Aorta (tissue), 5 donors: ENCODE measurements at regions not wholly inside any gene's neighbourhood (a gene's known extent, or its start where the extent isn't known, plus 50 kb on each side); places are given as distances from the start of the nearest gene placed in this dataset.
A peak's percentile ranks its signal among the peaks of the same experiment; 100 is the strongest.

Experiments
- ATAC-seq: fragments of 200-7000 bp; cut with Tn5 transposase; one replicate; pipeline ENCODE4 v1.9.1; 2022; ENCODE audit warnings: moderate library complexity; ENCODE audit not compliant: low FRiP score
- DNase-seq, 2 donors: peaks; one replicate each; pipeline ENCODE4 v3.0.0-alpha.2; 2020
- H3K27ac ChIP-seq, 2 donors: one replicate each; pipeline ENCODE4 v1.5.1; 2013; ENCODE audit warnings: low read length in 2 of 2, mild to moderate bottlenecking in 2 of 2, moderate library complexity in 2 of 2, control low read depth in 1 of 2, inconsistent platforms in 1 of 2, low read depth in 1 of 2
- H3K27me3 ChIP-seq, 2 donors: one replicate each; pipeline ENCODE4 v1.6.1; 2013; ENCODE audit warnings: control low read depth in 1 of 2, low read length in 1 of 2, mild to moderate bottlenecking in 1 of 2, moderate library complexity in 1 of 2; ENCODE audit not compliant: insufficient read depth in 2 of 2, control insufficient read depth in 1 of 2
- H3K36me3 ChIP-seq, 2 donors: one replicate each; pipeline ENCODE4 v1.6.1; 2013; ENCODE audit warnings: control low read depth in 1 of 2, low read length in 1 of 2, mild to moderate bottlenecking in 1 of 2; ENCODE audit not compliant: insufficient read depth in 2 of 2, control insufficient read depth in 1 of 2
- H3K4me1 ChIP-seq, 2 donors: one replicate each; pipeline ENCODE4 v1.6.1; 2013; ENCODE audit warnings: low read length in 2 of 2, control low read depth in 1 of 2, mild to moderate bottlenecking in 1 of 2, moderate library complexity in 1 of 2; ENCODE audit not compliant: insufficient read depth in 2 of 2, control insufficient read depth in 1 of 2
- H3K4me3 ChIP-seq, 2 donors: one replicate each; pipeline ENCODE4 v1.5.1; 2013; ENCODE audit warnings: low read length in 2 of 2, control low read depth in 1 of 2, mild to moderate bottlenecking in 1 of 2
- H3K9me3 ChIP-seq: one replicate; pipeline ENCODE4 v1.6.1; 2013; ENCODE audit warnings: mild to moderate bottlenecking, low read length; ENCODE audit not compliant: control insufficient read depth
- WGBS, 2 donors: extraction: QIAGEN DNeasy Blood & Tissue Kit; methylation state at CpG; one replicate each; pipeline ENCODE4 v1.1.7; 2013; 5-methylcytosine and 5-hydroxymethylcytosine counted together
- intact Hi-C, 2 donors: fragments of 100-400 bp; cut with DNase I; formaldehyde crosslinking; loops; one replicate each; pipeline versions ENCODE4 v1.14.2 to v1.15.0; 2022
- donor health status: healthy with polysubstance abuse.
- donor health status: Bipolar disorder and iron deficiency.
- donor health status: DM: no; HTN: no; CAD: no.
- donor health status: DM: no; HTN: no; CAD: no.
- donor health status: DM: yes; HTN: yes; CAD: no.

DNA sequence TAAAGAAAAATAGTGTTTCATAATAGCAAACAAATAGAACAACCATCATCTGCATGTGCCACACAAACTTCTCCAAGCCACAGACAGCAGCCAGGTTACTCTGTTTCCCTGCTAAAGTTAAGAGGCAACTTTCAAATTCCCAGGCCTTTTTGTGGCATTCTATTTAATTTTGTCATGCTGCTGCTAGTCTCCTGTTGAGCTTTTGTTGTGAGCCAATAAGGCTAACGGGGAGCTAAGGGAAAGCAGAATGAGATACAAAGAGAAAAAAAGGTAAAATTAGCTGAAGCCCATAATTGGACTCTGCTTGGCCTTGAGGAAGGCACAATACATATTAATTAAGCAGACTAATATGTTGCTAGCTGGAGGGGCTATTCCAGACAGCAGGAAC, 74.7 kb upstream of the GNAO1 start:
- no peaks in the 10 kb centered on the region for H3K9me3 ChIP-seq
- intact Hi-C loops, result no loop called here
- WGBS, 2 donors, result 49 to 57% methylated on average over 1 of the region's 1 CpG
- no peak for DNase-seq
- H3K4me1 ChIP-seq, result no peaks in the 10 kb centered on the region
- H3K36me3 ChIP-seq, result no peaks in the 10 kb centered on the region
- ATAC-seq, result no peak
- H3K4me3 ChIP-seq, result no peak overlapping the region
- no peak overlapping the region for H3K27ac ChIP-seq
- H3K27me3 ChIP-seq, result no peaks in the 10 kb centered on the region

DNA sequence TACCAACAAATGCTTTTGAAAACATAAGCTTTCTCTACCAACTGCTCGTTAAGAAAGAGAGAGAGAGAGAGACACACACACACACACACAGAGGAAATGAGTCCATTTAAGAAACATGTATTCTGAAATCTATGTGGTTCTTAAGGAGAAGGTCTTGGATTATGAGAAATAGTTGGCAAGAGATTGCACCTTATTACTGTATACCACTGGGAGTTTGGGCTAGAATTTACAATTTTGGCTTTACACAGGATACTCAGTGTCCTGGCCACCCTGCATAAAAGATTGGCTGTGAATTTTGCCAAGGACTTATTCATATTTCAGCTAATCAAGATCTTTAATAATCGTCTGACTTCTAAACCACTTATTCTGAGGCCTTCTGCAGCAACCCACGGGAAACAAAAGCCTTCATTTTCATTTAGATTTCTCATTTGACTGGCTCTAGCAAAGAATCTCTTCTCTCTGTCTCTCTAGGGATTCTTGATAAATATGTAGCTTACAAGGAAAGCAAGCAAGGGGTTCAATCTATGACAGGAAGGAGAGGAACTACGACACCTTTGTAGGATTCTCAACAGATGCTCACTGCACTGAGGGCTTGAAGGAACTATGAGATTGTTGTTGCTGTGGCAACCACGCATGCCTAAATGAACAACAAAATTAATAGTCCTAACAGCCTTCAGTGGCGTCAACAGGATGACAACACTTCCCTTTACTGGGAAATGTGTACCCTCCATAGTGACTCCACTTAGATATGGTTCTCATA, 75.3 kb upstream of the GNAO1 start:
- WGBS, 2 donors, result 55 to 59% methylated on average over 6 of the region's 6 CpGs
- intact Hi-C loops, result no loop called here
- peak; percentile 54 for ATAC-seq

DNA sequence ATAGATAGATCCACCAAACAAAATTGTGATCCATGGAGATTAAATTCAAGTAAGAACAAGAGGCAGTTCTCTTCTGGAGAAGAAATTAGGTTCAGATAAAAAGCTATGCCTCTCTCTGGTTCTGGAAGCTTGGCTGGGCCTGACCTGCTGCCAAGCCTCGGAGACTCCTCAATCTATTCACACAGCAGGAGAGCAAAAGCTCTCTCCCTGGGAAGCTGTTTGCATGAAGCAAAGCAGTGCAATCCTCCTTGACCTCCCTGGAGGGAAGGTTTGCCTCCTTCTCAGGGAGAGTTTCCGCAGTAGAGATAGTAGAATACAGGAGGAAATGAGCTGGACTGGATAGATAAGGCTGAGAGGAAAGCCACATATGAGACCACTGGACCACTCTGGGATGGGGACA, 78.1 kb upstream of the GNAO1 start:
- 49 to 55% methylated on average over 2 of the region's 2 CpGs for WGBS, 2 donors
- H3K27me3 ChIP-seq, result no peaks in the 10 kb centered on the region
- no peaks in the 10 kb centered on the region for H3K36me3 ChIP-seq
- no peaks in the 10 kb centered on the region for H3K9me3 ChIP-seq
- intact Hi-C loops, result no loop called here
- DNase-seq, result no peak
- no peaks in the 10 kb centered on the region for H3K4me1 ChIP-seq
- ATAC-seq, result no peak
- no peak overlapping the region for H3K27ac ChIP-seq
- no peak overlapping the region for H3K4me3 ChIP-seq

More for the DNA sequence above, 75.3 kb upstream of the GNAO1 start:
- Histone ChIP-seq H3K9me3 (no peaks in the 10 kb centered on the region), H3K36me3 (no peaks in the 10 kb centered on the region), H3K4me3 (no peak overlapping the region), H3K27me3 (no peaks in the 10 kb centered on the region), H3K4me1 (no peaks in the 10 kb centered on the region), H3K27ac (no peak overlapping the region)
- DNase-seq, result no peak

DNA sequence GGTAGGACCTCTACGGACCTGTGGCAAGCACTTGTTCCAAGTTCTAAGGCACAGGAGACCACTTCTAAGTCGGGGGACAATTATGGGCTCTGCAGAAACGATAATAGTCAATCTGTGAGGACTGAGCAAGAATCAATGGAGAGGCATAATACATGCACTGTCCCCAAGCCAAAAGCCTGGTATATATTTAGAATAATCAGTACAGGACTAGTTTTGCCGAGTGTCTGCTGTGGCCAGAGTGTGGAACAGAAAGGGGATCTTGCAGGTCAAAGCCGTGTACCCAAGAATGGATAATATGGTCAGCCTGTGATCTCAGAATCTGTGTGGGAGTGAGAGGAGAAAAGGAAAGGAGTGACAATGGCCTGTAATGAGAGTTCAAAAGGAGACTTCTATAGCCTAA, 80.2 kb upstream of the GNAO1 start:
- intact Hi-C loops, result no loop called here
- Histone ChIP-seq H3K27ac (no peak overlapping the region), H3K27me3 (no peaks in the 10 kb centered on the region), H3K4me3 (no peak overlapping the region), H3K36me3 (no peaks in the 10 kb centered on the region), H3K9me3 (no peaks in the 10 kb centered on the region), H3K4me1 (no peaks in the 10 kb centered on the region)
- DNase-seq (no peak), ATAC-seq (no peak)
- WGBS, 2 donors, result 62 to 63% methylated on average over 5 of the region's 5 CpGs

DNA sequence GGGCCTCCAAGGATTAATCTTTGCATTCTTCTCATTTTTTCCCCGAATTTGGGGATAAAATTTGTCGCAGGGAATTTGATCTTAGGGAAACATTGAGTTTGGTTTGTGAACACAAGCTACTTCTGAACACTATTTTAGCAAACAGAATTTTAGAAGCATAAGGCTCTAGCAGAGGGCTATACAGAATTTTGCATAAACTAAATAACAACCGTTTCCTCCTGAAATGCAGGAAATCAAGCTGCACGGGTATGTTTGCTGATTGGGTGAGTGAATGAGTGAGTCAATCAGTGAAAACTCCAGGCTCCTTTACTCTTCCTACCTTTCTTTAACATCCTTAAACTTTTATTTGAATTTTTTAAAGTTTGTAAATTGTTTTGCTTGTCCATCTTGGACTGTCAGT, 81.3 kb upstream of the GNAO1 start:
- Histone ChIP-seq H3K27ac (no peak overlapping the region), H3K4me3 (no peak overlapping the region), H3K9me3 (no peaks in the 10 kb centered on the region), H3K27me3 (no peaks in the 10 kb centered on the region), H3K4me1 (no peaks in the 10 kb centered on the region), H3K36me3 (no peaks in the 10 kb centered on the region)
- intact Hi-C loops, result no loop called here
- DNase-seq, result no peak
- WGBS, 2 donors, result 18 to 25% methylated on average over 4 of the region's 4 CpGs
- no peak for ATAC-seq

DNA sequence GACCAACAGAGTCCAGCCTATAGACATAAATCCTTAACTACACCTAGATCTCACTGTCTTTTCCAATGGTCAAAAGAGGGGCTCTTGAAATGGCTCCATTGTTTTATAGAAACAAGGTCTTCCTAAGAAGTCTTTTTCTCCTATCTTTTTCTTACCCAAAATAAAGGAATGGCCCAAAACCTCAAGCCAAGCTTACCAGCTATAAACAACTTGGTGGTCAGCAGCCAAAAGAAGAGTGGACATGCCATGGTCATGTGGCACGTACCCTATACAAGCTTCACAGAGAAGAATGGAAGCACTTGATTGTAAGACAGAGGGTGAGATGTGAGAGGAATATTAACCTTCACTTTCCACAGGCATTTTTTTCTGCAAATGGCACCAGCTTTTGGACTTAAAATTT, 82.1 kb upstream of the GNAO1 start:
- ATAC-seq, result no peak
- Histone ChIP-seq H3K27me3 (no peaks in the 10 kb centered on the region), H3K27ac (no peak overlapping the region), H3K36me3 (no peaks in the 10 kb centered on the region), H3K9me3 (no peaks in the 10 kb centered on the region), H3K4me3 (no peak overlapping the region), H3K4me1 (no peaks in the 10 kb centered on the region)
- DNase-seq, result no peak
- 91 to 97% methylated on average over 1 of the region's 1 CpG for WGBS, 2 donors
- intact Hi-C loops, result no loop called here

DNA sequence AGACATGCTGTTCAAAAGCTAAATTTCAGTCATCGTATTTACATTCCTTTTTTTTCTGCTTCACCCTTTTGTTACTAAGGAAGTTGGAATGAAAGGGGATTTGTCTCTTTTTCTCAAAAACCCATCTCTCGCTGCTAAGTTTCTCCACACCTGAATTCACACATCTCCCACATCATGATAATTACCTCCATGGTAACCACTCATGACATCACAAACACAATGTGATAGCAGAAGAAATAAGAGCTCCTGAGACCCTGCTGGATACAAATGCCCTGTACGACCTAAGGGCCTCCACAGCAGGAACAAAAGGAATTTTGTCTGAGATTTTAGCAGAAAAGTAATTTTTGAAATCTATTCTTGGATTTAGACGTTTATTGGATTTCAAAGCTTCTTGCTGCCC, 82.6 kb upstream of the GNAO1 start:
- H3K9me3 ChIP-seq, result no peaks in the 10 kb centered on the region
- H3K27ac ChIP-seq, result no peak overlapping the region
- H3K4me1 ChIP-seq, result no peaks in the 10 kb centered on the region
- 41 to 47% methylated on average over 4 of the region's 4 CpGs for WGBS, 2 donors
- DNase-seq, result no peak
- intact Hi-C loops, result no loop called here
- no peaks in the 10 kb centered on the region for H3K36me3 ChIP-seq
- no peak for ATAC-seq
- H3K4me3 ChIP-seq, result no peak overlapping the region
- H3K27me3 ChIP-seq, result no peaks in the 10 kb centered on the region

DNA sequence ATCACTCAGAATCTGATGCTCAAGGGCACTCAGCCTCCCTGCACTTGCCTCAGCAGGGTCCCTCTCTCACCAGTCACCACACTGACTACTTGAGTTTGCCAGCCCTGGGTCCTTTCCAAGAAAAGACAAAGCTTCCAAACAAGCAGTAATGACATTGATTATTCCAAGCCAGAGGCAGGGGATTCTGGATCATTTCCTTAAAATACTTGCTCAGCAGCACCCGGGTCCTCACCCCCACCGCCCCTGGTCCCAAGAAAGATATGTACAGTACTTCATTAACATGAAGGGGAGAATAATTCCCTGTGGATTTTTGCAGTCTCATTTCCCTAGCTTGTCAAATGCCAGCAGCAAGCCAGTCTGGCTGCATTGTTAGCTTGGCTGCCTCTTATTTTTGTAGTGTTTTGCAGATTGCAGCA, 83.2 kb upstream of the GNAO1 start:
- no peaks in the 10 kb centered on the region for H3K4me1 ChIP-seq
- H3K27me3 ChIP-seq, result no peaks in the 10 kb centered on the region
- H3K36me3 ChIP-seq, result no peaks in the 10 kb centered on the region
- DNase-seq (no peak), ATAC-seq (no peak)
- H3K9me3 ChIP-seq, result no peaks in the 10 kb centered on the region
- H3K27ac ChIP-seq, result no peak overlapping the region
- 6 to 8% methylated on average over 2 of the region's 2 CpGs for WGBS, 2 donors
- intact Hi-C loops, result no loop called here
- no peak overlapping the region for H3K4me3 ChIP-seq

DNA sequence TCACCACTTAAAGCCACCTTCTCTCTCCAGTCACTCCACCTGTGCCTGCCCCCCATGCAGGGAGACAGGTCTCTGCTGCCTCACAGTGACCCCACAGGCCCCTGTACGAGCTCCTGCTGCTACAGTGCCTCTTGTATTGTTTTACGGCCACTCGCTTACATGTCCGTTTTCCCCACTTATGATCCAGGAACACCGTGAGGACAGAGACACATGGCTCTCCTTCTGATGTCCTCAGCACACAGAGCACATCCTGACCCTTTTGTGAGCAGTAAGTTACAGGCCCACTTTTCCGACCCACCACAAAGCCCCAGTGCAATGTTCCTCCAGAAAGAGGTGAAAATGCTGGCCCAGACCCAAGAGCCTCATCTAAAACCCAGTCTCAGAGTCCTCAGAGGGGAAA, 84.8 kb upstream of the GNAO1 start:
- WGBS, 2 donors, result 90% methylated on average over 6 of the region's 6 CpGs
- ATAC-seq (no peak), DNase-seq (no peak)
- Histone ChIP-seq H3K4me3 (no peak overlapping the region), H3K27me3 (no peaks in the 10 kb centered on the region), H3K4me1 (no peaks in the 10 kb centered on the region), H3K36me3 (no peaks in the 10 kb centered on the region), H3K9me3 (no peaks in the 10 kb centered on the region), H3K27ac (no peak overlapping the region)
- intact Hi-C loops, result no loop called here
